GM12878 (cell line): ENCODE measurements at regions not wholly inside any gene's neighbourhood (a gene's known extent, or its start where the extent isn't known, plus 50 kb on each side); places are given as distances from the start of the nearest gene placed in this dataset.

ENCODE experiments used
- ATAC-seq: fragments of 200-7000 bp; cut with Tn5 transposase; 3 replicates; pipeline ENCODE4 v1.9.1; 2020; ENCODE audit warnings: mild to moderate bottlenecking, moderate library complexity
- BruUV-seq: library from RNA; stranded (reverse); fragments of 400-500 nt; replicated peaks from 2 replicates; lab custom pipeline; 2021; lab: Mats Ljungman, UMichigan
- CTCF ChIA-PET: fragments of 300-600 bp; sonication (Branson Sonifier 250); formaldehyde crosslinking; extraction: SDS; loops from one replicate; lab custom pipeline; 2021; ENCODE audit warnings: inconsistent platforms; lab: Yijun Ruan, JAX
- POLR2A ChIA-PET: fragments of 350-600 bp; formaldehyde crosslinking; extraction: SDS; loops from one replicate; lab custom pipeline; 2021; ENCODE audit warnings: inconsistent platforms; lab: Charles Lee
- RAD21 ChIA-PET: fragments of 300-600 bp; sonication (Branson Sonifier 250); formaldehyde crosslinking; loops from one replicate; lab custom pipeline; 2023; ENCODE audit warnings: antibody characterized with exemption; ENCODE audit not compliant: unreplicated experiment; lab: Charles Lee
- SMC1A ChIA-PET: fragments of 300-600 bp; sonication (Branson Sonifier 250); formaldehyde crosslinking; loops from one replicate; lab custom pipeline; 2023; ENCODE audit not compliant: unreplicated experiment, uncharacterized antibody; lab: Charles Lee
- DNase-seq: peaks from one replicate; pipeline ENCODE4 v3.0.0-alpha.2; 2011; ENCODE audit warnings: low read depth, low spot score
- FAIRE-seq: peaks from 3 replicates; lab custom pipeline; 2011; peaks lifted over from hg19 to GRCh38; lab: Jason Lieb, UNC
- H2AFZ ChIP-seq: 2 replicates; pipeline ENCODE4 v1.6.0; 2011; ENCODE audit warnings: low read depth, low read length, control low read depth; ENCODE audit not compliant: control insufficient read depth
- H3K27ac ChIP-seq: 2 replicates; pipeline ENCODE4 v1.5.1; 2011; ENCODE audit warnings: control low read depth; ENCODE audit not compliant: control insufficient read depth, insufficient read depth
- H3K27me3 ChIP-seq, 2 experiments: replicated peaks in 1 of 2; 2 replicates each; pipeline versions ENCODE4 v1.6.0 to v1.6.1; 2011; ENCODE audit warnings: low read length in 1 of 2; ENCODE audit not compliant: control insufficient read depth in 2 of 2, insufficient read depth in 2 of 2
- H3K36me3 ChIP-seq, 2 experiments: 2 replicates each; pipeline ENCODE4 v1.5.1; 2011; ENCODE audit warnings: low read length in 1 of 2; ENCODE audit not compliant: control insufficient read depth in 2 of 2, insufficient read depth in 2 of 2
- H3K4me1 ChIP-seq: 2 replicates; pipeline ENCODE4 v1.6.1; 2011; ENCODE audit warnings: mild to moderate bottlenecking, low read length, moderate library complexity, mixed read lengths; ENCODE audit not compliant: control insufficient read depth, insufficient read depth
- H3K4me2 ChIP-seq: 2 replicates; pipeline ENCODE4 v1.6.0; 2011; ENCODE audit warnings: control low read depth; ENCODE audit not compliant: control insufficient read depth, insufficient read depth
- H3K4me3 ChIP-seq: fragments of 200-600 bp; sonication (generic); 2 replicates; pipeline ENCODE4 v1.5.1; 2016
- H3K79me2 ChIP-seq: 2 replicates; pipeline ENCODE4 v1.6.0; 2011; ENCODE audit warnings: low read length; ENCODE audit not compliant: control insufficient read depth, insufficient read depth
- H3K9ac ChIP-seq: 2 replicates; pipeline ENCODE4 v1.8.0; 2011; ENCODE audit warnings: low read length, control low read depth, mixed read lengths; ENCODE audit not compliant: control insufficient read depth, insufficient read depth
- H3K9me3 ChIP-seq: replicated peaks from 3 replicates; pipeline ENCODE4 v1.5.1; 2011; ENCODE audit warnings: mild to moderate bottlenecking, low read length; ENCODE audit not compliant: control insufficient read depth, insufficient read depth
- H4K20me1 ChIP-seq: 2 replicates; pipeline ENCODE4 v1.6.0; 2011; ENCODE audit not compliant: control insufficient read depth, insufficient read depth
- BRCA1 ChIP-seq: IDR thresholded peaks from 2 replicates; pipeline ENCODE4 v1.6.1; 2011; ENCODE audit warnings: low read depth, low read length, improper control_type of control experiment
- CREM ChIP-seq: IDR thresholded peaks from 2 replicates; pipeline ENCODE4 v1.6.1; 2014; ENCODE audit warnings: antibody characterized with exemption, low read depth
- RB1 ChIP-seq: fragments of 450-650 bp; formaldehyde crosslinking; IDR thresholded peaks from 2 replicates; pipeline ENCODE4 v1.6.1; 2017; ENCODE audit warnings: mild to moderate bottlenecking, borderline replicate concordance
- TCF7 ChIP-seq: IDR thresholded peaks from 2 replicates; pipeline ENCODE4 v1.6.1; 2014; ENCODE audit warnings: antibody characterized with exemption, borderline replicate concordance
- WGBS: methylation state at CpG from one replicate; pipeline ENCODE4 v1.1.6; 2016; ENCODE audit warnings: low lambda C conversion rate; ENCODE audit not compliant: insufficient replicate concordance, insufficient coverage; ENCODE audit errors: missing lambda C conversion rate; 5-methylcytosine and 5-hydroxymethylcytosine counted together
- in situ Hi-C: fragments of 300-500 bp; cut with MboI; formaldehyde crosslinking; loops from 9 replicates; pipeline ENCODE4 v1.14.3; 2018; ENCODE audit warnings: mixed read lengths
- intact Hi-C: fragments of 100-400 bp; cut with micrococcal nuclease; formaldehyde crosslinking; loops from one replicate; pipeline ENCODE4 v1.14.2; 2022; ENCODE audit not compliant: unreplicated experiment
- TF ChIP-seq, protein P1 (sequence below): IDR thresholded peaks from 2 replicates; pipeline ENCODE4 v1.6.1; 2011; ENCODE audit warnings: low read depth, mild to moderate bottlenecking, low read length, moderate library complexity, borderline replicate concordance; ENCODE audit errors: extremely low read depth

- TF ChIP-seq, protein P1, sequence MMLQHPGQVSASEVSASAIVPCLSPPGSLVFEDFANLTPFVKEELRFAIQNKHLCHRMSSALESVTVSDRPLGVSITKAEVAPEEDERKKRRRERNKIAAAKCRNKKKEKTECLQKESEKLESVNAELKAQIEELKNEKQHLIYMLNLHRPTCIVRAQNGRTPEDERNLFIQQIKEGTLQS, result no peak
- TF ChIP-seq TCF7, result no peak
- no peak for TF ChIP-seq BRCA1
- no peak for TF ChIP-seq CREM
Observed at GRCh38 chr18:25866331-25866730, 224.1 kb downstream of the SS18 start (continued).

GRCh38 chr18:25862881-25863600 lies 227.4 kb downstream of the SS18 start:
- no peak for ATAC-seq
- CTCF ChIA-PET, result interaction anchor here (1.6 kb wide), 1 partner anchor 11 kb away, joined by 4 read pairs; no protein-coding TSS in a partner anchor
- SMC1A ChIA-PET, result no interaction called here
- RAD21 ChIA-PET, result no interaction called here
- H3K27ac ChIP-seq, result no peak overlapping the region
- intact Hi-C loops, result no loop called here
- no peak overlapping the region for H3K9ac ChIP-seq
- no peak overlapping the region for H3K4me3 ChIP-seq
- FAIRE-seq, result no peak
- no peak for TF ChIP-seq RB1
- no peaks in the 10 kb centered on the region; a peak in 1 of 4 replicates for H3K27me3 ChIP-seq
- in situ Hi-C loops, result no loop called here
- H4K20me1 ChIP-seq, result no peaks in the 10 kb centered on the region
- H3K4me1 ChIP-seq, result no peaks in the 10 kb centered on the region
- WGBS, result 51% methylated on average over 9 of the region's 9 CpGs
- H3K36me3 ChIP-seq, result no peaks in the 10 kb centered on the region
- H3K9me3 ChIP-seq, result no peaks in the 10 kb centered on the region
- BruUV-seq, result no TSS peak
- no peak overlapping the region for H3K4me2 ChIP-seq
- DNase-seq, result no peak
- POLR2A ChIA-PET, result no interaction called here
- no peak overlapping the region for H2AFZ ChIP-seq
- H3K79me2 ChIP-seq, result no peaks in the 10 kb centered on the region
